C4-2B (cell line): ENCODE measurements at regions not wholly inside any gene's neighbourhood (a gene's known extent, or its start where the extent isn't known, plus 50 kb on each side); places are given as distances from the start of the nearest gene placed in this dataset.

Source experiments
- CTCF ChIP-seq: fragments of 450-650 bp; conservative IDR thresholded peaks from 2 replicates; pipeline ENCODE4 v1.5.1; 2017; ENCODE audit warnings: mild to moderate bottlenecking
- ZFX ChIP-seq: fragments of 450-650 bp; IDR thresholded peaks from 2 replicates; pipeline ENCODE4 v1.6.1; 2017

- TF ChIP-seq CTCF (no peak), ZFX (no peak)
These were observed 1526.0 kb downstream of the TBC1D22A start for GRCh38 chr22:48288376-48288940.
